ENCODE measurements at regions not wholly inside any gene's neighbourhood (a gene's known extent, or its start where the extent isn't known, plus 50 kb on each side); places are given as distances from the start of the nearest gene placed in this dataset.
A peak's percentile ranks its signal among the peaks of the same experiment; 100 is the strongest.
"Not testable (repeated sequence)": the region's sequence is repeated elsewhere in the genome, so short reads cannot be mapped to it uniquely, and the experiment has no call there.

DNA sequence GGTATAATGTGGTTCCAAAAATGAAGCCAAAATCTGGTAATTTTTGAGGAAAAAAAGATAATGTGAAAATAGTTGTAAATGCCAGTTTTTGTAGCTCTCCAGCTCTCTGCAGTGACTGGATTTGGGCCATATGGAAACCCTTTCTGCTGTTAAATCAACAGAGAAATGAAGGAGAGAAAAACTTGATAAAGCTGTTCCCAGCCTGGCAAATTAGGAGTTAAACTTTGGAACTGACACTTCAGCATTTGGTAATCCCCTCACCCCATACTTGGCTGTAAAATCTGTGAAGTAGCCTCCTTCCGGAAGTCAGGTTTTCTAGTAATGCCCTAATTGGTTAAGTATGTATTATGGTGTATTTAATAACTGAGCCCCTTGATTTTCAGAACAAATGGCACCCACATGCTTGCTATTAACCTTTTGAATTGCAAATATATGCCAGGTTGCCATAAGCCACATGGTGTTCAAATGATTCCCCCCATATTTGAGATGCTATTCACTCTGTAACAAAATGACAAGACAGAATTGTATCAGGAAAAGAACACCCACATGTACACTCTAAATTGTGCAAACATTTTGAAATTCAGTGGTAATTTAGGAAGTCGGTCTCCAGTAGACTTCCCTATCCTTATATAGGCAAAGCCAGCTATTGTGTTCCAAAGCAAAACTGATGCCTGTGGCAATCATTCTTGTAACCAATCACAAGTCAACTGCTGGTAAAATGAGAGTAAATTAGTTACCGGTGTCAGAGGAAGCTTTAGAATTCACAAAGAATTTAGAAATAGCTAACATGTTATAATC lies 96.3 kb upstream of the ADAMTS3 start:
- Histone ChIP-seq H3K4me3 (replicated peaks; ENCODE audit: insufficient read depth, low read length) (no peak overlapping the region), H3K27ac (replicated peaks) (no peak overlapping the region), H3K27me3 (ENCODE audit: insufficient read depth, poor library complexity, severe bottlenecking) (no peaks in the 10 kb centered on the region)
- DNase-seq (ENCODE audit: low read depth in 1 of 2, low spot score in 1 of 2) = peak in 1 of 2 experiments; percentile 12
- peak; percentile 61; the same call in 1 of the 2 replicates for TF ChIP-seq SPI1 (IDR thresholded peaks at IDR 0.05; ENCODE audit: borderline replicate concordance, low read depth)
- no peak for TF ChIP-seq POLR2AphosphoS5 (IDR thresholded peaks at IDR 0.05; ENCODE audit: low read depth)

DNA sequence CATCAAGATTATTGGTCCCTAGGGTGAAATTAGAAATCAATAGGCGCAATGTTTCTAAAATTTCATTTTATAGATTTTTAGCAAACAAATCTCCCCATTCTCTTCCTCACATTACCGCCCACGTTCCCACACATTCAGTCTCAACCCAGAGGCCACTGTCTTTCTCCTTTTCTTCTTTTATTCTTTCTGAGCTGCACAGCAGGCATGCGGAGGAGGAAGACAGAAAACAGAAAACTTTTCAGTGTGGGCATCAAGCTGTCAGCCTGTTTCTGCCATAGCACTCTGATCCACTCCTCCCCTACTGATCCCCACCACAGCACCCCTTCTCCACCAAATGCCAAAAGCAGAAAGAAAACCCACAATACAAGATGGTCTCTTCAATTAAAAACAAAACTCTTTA lies 94.8 kb upstream of the ADAMTS3 start:
- no peak overlapping the region for H3K4me3 ChIP-seq (replicated peaks; ENCODE audit: insufficient read depth, low read length)
- no peaks in the 10 kb centered on the region for H3K27me3 ChIP-seq (ENCODE audit: insufficient read depth, poor library complexity, severe bottlenecking)
- H3K27ac ChIP-seq (replicated peaks) = no peak overlapping the region
- DNase-seq (ENCODE audit: low read depth in 1 of 2, low spot score in 1 of 2) = no peak
- TF ChIP-seq, protein P1, sequence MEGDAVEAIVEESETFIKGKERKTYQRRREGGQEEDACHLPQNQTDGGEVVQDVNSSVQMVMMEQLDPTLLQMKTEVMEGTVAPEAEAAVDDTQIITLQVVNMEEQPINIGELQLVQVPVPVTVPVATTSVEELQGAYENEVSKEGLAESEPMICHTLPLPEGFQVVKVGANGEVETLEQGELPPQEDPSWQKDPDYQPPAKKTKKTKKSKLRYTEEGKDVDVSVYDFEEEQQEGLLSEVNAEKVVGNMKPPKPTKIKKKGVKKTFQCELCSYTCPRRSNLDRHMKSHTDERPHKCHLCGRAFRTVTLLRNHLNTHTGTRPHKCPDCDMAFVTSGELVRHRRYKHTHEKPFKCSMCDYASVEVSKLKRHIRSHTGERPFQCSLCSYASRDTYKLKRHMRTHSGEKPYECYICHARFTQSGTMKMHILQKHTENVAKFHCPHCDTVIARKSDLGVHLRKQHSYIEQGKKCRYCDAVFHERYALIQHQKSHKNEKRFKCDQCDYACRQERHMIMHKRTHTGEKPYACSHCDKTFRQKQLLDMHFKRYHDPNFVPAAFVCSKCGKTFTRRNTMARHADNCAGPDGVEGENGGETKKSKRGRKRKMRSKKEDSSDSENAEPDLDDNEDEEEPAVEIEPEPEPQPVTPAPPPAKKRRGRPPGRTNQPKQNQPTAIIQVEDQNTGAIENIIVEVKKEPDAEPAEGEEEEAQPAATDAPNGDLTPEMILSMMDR (IDR thresholded peaks at IDR 0.05; ENCODE audit: insufficient read depth, low read length) = no peak
- no peak for TF ChIP-seq SPI1 (IDR thresholded peaks at IDR 0.05; ENCODE audit: borderline replicate concordance, low read depth)
- no peak for TF ChIP-seq POLR2AphosphoS5 (IDR thresholded peaks at IDR 0.05; ENCODE audit: low read depth)
- TF ChIP-seq, protein P2, sequence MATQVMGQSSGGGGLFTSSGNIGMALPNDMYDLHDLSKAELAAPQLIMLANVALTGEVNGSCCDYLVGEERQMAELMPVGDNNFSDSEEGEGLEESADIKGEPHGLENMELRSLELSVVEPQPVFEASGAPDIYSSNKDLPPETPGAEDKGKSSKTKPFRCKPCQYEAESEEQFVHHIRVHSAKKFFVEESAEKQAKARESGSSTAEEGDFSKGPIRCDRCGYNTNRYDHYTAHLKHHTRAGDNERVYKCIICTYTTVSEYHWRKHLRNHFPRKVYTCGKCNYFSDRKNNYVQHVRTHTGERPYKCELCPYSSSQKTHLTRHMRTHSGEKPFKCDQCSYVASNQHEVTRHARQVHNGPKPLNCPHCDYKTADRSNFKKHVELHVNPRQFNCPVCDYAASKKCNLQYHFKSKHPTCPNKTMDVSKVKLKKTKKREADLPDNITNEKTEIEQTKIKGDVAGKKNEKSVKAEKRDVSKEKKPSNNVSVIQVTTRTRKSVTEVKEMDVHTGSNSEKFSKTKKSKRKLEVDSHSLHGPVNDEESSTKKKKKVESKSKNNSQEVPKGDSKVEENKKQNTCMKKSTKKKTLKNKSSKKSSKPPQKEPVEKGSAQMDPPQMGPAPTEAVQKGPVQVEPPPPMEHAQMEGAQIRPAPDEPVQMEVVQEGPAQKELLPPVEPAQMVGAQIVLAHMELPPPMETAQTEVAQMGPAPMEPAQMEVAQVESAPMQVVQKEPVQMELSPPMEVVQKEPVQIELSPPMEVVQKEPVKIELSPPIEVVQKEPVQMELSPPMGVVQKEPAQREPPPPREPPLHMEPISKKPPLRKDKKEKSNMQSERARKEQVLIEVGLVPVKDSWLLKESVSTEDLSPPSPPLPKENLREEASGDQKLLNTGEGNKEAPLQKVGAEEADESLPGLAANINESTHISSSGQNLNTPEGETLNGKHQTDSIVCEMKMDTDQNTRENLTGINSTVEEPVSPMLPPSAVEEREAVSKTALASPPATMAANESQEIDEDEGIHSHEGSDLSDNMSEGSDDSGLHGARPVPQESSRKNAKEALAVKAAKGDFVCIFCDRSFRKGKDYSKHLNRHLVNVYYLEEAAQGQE (IDR thresholded peaks at IDR 0.05; ENCODE audit: insufficient replicate concordance, low read depth) = no peak
- TF ChIP-seq GABPA (IDR thresholded peaks at IDR 0.05; ENCODE audit: low read depth) = no peak

DNA sequence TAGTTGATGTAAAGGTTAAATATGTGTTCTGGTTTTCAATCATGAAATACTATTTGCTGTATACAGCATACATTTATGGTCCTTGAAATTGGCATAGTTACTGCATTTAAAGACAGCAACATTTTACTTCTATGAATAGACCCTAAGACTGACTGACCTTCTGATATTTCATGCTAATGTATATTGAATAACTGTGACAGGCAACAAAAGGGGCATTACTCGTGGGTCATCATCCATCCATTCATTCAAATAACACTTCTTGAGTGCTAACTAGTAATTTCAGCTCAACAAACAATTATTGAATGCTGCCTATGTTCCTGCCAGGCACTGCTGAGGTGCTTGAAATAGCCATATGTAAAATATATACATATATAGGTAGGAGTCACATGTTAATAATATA lies 92.8 kb upstream of the ADAMTS3 start:
- TF ChIP-seq, protein P2 (IDR thresholded peaks at IDR 0.05; ENCODE audit: insufficient replicate concordance, low read depth) = no peak
- TF ChIP-seq, protein P1 (IDR thresholded peaks at IDR 0.05; ENCODE audit: insufficient read depth, low read length) = no peak
- TF ChIP-seq POLR2AphosphoS5 (IDR thresholded peaks at IDR 0.05; ENCODE audit: low read depth) (no peak), GABPA (IDR thresholded peaks at IDR 0.05; ENCODE audit: low read depth) (no peak), SPI1 (IDR thresholded peaks at IDR 0.05; ENCODE audit: borderline replicate concordance, low read depth) (no peak)
- no peaks in the 10 kb centered on the region for H3K27me3 ChIP-seq (ENCODE audit: insufficient read depth, poor library complexity, severe bottlenecking)
- H3K27ac ChIP-seq (replicated peaks) = no peak overlapping the region
- H3K4me3 ChIP-seq (replicated peaks; ENCODE audit: insufficient read depth, low read length) = no peak overlapping the region
- no peak for DNase-seq (ENCODE audit: low read depth in 1 of 2, low spot score in 1 of 2)

DNA sequence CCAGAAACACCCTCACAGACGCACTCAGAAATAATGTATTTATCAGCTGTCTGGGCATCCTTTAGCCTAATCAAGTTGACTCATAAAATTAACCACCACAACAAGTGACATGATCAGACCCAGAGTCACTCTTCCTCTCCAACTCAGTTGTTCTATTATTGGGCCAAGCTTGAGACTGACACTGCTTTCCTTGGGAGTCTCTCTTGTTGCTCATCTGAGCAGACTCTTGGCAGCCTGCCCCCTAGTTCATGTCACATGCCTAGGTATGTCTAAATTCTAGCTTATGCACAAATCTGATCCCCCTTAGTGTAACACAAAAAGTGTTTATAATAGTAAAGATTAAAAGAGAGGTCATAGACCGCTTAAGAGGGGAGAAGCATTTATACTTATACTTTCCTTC lies 72.6 kb upstream of the ADAMTS3 start:
- DNase-seq (ENCODE audit: low read depth in 1 of 2, low spot score in 1 of 2) = no peak
- no peaks in the 10 kb centered on the region for H3K27me3 ChIP-seq (ENCODE audit: insufficient read depth, poor library complexity, severe bottlenecking)
- TF ChIP-seq SPI1 (IDR thresholded peaks at IDR 0.05; ENCODE audit: borderline replicate concordance, low read depth) = no peak
- TF ChIP-seq GABPA (IDR thresholded peaks at IDR 0.05; ENCODE audit: low read depth) = no peak
- TF ChIP-seq POLR2AphosphoS5 (IDR thresholded peaks at IDR 0.05; ENCODE audit: low read depth) = no peak
- TF ChIP-seq, protein P2 (IDR thresholded peaks at IDR 0.05; ENCODE audit: insufficient replicate concordance, low read depth) = no peak
- H3K27ac ChIP-seq (replicated peaks) = no peak overlapping the region
- no peak overlapping the region for H3K4me3 ChIP-seq (replicated peaks; ENCODE audit: insufficient read depth, low read length)

DNA sequence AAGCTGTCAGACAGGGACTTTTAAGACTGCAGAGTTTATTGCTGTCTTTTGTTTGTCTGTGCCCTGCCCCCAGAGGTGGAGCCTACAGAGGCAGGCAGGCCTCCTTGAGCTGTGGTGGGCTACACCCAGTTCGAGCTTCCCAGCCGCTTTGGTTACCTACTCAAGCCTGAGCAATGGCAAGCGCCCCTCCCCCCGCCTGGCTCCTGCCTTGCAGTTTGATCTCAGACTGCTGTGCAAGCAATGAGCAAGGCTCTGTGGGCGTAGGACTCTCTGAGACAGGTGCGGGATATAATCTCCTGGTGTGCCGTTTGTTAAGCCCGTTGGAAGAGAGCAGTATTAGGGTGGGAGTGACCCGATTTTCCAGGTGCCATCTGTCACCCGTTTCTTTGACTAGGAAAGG lies 67.8 kb upstream of the ADAMTS3 start:
- not testable (repeated sequence) for DNase-seq (ENCODE audit: low read depth in 1 of 2, low spot score in 1 of 2); H3K27ac ChIP-seq (replicated peaks); H3K4me3 ChIP-seq (replicated peaks; ENCODE audit: insufficient read depth, low read length); H3K27me3 ChIP-seq (ENCODE audit: insufficient read depth, poor library complexity, severe bottlenecking)

DNA sequence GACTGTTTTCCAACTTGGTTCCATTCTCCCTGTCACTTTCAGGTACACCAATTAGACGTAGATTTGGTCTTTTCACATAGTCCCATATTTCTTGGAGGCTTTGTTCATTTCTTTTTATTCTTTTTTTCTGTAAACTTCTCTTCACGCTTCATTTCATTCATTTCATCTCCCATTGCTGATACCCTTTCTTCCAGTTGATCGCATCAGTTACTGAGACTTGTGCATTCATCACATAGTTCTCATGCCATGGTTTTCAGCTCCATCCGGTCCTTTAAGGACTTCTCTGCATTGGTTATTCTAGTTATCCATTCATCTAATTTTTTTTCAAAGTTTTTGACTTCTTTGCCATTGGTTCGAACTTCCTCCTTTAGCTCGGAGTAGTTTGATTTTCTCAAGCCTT lies 66.9 kb upstream of the ADAMTS3 start:
- not testable (repeated sequence) for H3K27me3 ChIP-seq (ENCODE audit: insufficient read depth, poor library complexity, severe bottlenecking); H3K27ac ChIP-seq (replicated peaks); DNase-seq (ENCODE audit: low read depth in 1 of 2, low spot score in 1 of 2); H3K4me3 ChIP-seq (replicated peaks; ENCODE audit: insufficient read depth, low read length)

DNA sequence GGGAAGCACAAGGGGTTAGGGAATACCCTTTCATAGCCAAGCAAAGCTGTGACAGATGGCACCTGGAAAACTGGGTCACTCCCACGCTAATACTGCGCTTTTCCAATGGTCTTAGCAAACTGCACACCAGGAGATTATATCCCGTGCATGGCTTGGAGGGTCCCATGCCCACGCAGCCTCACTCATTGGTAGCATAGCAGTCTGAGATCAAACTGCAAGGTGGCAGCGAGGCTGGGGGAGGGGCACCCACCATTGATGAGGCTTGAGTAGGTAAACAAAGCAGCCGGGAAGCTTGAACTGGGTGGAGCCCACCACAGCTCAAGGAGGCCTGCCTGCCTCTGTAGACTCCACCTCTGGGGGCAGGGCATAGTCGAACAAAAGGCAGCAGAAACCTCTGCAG lies 63.2 kb upstream of the ADAMTS3 start:
- H3K27ac ChIP-seq (replicated peaks); H3K4me3 ChIP-seq (replicated peaks; ENCODE audit: insufficient read depth, low read length); DNase-seq (ENCODE audit: low read depth in 1 of 2, low spot score in 1 of 2); H3K27me3 ChIP-seq (ENCODE audit: insufficient read depth, poor library complexity, severe bottlenecking): not testable (repeated sequence)
